ENCODE measurements at regions not wholly inside any gene's neighbourhood (a gene's known extent, or its start where the extent isn't known, plus 50 kb on each side); places are given as distances from the start of the nearest gene placed in this dataset.

DNA sequence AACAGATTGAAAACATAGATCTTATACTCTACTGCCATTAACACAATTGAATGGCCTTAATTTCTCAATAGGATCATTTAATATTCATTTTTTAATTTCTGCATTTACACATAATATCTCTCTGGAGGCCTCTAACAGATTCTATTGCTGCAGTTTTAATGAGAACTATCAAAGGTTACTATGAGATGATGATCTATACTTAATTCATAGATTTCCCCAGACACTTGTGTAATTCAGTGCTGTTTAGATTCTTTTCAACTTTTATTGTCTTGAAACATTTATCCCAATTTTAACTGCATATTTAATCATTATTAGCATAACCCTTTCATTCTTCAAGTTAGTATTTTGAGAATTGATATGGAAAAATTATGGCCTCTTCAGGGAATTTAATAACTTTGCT lies 1056.5 kb upstream of the CDH8 start:
- no peak for DNase-seq
- Histone ChIP-seq H3K4me3 (ENCODE audit: low read depth, low read length) (no peak overlapping the region), H3K27ac (no peak overlapping the region), H3K9me3 (ENCODE audit: severe bottlenecking) (no peaks in the 10 kb centered on the region), H3K36me3 (no peaks in the 10 kb centered on the region), H3K27me3 (ENCODE audit: insufficient read depth, low read depth, severe bottlenecking) (peaks cover 15% of the 10 kb centered on the region)
- TF ChIP-seq, protein P1, sequence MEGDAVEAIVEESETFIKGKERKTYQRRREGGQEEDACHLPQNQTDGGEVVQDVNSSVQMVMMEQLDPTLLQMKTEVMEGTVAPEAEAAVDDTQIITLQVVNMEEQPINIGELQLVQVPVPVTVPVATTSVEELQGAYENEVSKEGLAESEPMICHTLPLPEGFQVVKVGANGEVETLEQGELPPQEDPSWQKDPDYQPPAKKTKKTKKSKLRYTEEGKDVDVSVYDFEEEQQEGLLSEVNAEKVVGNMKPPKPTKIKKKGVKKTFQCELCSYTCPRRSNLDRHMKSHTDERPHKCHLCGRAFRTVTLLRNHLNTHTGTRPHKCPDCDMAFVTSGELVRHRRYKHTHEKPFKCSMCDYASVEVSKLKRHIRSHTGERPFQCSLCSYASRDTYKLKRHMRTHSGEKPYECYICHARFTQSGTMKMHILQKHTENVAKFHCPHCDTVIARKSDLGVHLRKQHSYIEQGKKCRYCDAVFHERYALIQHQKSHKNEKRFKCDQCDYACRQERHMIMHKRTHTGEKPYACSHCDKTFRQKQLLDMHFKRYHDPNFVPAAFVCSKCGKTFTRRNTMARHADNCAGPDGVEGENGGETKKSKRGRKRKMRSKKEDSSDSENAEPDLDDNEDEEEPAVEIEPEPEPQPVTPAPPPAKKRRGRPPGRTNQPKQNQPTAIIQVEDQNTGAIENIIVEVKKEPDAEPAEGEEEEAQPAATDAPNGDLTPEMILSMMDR (IDR thresholded peaks at IDR 0.05; ENCODE audit: low read depth, low read length): no peak

DNA sequence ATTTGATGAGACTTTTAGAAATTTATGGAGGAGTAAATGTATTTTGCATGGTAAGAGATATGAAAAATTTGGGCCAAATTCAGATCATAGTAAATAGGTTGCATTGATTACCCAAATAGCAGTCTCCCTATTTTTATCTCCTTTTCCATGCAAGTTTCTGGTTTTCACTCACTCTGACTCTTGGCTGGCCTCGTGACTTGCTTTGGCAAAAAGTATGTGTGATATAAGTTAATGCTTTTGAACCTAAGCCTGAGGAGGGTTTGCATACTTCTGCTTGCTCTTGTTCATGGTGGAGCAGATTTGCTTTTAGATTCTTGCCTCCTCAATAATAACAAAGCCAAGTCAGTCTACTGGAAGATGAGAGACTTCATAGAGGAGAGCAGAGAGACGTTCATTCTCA lies 1045.9 kb upstream of the CDH8 start:
- Histone ChIP-seq H3K27ac (no peak overlapping the region), H3K9me3 (ENCODE audit: severe bottlenecking) (no peaks in the 10 kb centered on the region), H3K36me3 (no peaks in the 10 kb centered on the region), H3K4me3 (ENCODE audit: low read depth, low read length) (no peak overlapping the region), H3K27me3 (ENCODE audit: insufficient read depth, low read depth, severe bottlenecking) (no peaks in the 10 kb centered on the region)
- no peak for DNase-seq
- TF ChIP-seq, protein P1 (IDR thresholded peaks at IDR 0.05; ENCODE audit: low read depth, low read length): no peak

DNA sequence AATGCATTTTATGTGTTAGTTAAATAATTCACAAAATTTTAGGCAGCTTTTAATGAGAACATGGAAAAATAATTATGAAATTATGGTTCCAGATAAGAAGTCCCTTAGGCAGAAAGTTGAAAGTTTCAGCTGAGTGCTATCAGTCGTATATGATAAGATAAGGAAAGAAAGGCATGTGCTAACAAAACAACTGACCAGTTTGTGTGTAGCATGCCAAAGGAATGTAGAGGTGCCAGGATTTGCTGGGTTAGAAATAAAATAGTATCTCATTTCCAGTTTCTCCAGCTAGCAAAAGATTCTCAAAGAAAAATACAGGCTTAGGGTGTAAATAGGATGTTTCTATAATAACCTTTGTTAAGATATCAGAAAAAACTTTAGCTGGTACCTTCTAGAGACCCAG lies 1044.5 kb upstream of the CDH8 start:
- H3K4me3 ChIP-seq (ENCODE audit: low read depth, low read length): no peak overlapping the region
- no peaks in the 10 kb centered on the region for H3K9me3 ChIP-seq (ENCODE audit: severe bottlenecking)
- TF ChIP-seq, protein P1 (IDR thresholded peaks at IDR 0.05; ENCODE audit: low read depth, low read length): no peak
- DNase-seq: no peak
- H3K27ac ChIP-seq: no peak overlapping the region
- H3K36me3 ChIP-seq: no peaks in the 10 kb centered on the region
- H3K27me3 ChIP-seq (ENCODE audit: insufficient read depth, low read depth, severe bottlenecking): no peaks in the 10 kb centered on the region

DNA sequence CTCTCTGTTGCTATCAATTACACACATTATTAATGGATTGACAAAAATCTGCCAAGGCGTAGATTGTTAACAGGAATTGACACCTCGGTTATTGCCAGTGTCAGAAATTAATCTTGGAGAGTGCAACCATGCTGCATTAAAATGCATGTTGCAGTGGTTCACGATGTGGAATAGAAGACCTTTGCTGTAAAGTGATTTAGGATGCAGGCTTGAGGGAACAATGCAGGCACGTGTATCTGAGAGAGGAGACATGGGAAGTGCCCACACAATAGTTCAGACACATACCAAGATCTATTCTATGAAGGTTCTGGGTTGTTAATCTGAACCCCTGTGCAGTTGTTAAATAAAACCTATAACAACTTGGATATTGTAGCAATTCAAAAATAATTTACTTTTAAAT lies 1032.8 kb upstream of the CDH8 start:
- Histone ChIP-seq H3K4me3 (ENCODE audit: low read depth, low read length) (no peak overlapping the region), H3K27ac (no peak overlapping the region), H3K9me3 (ENCODE audit: severe bottlenecking) (no peaks in the 10 kb centered on the region), H3K27me3 (ENCODE audit: insufficient read depth, low read depth, severe bottlenecking) (peaks cover 4% of the 10 kb centered on the region), H3K36me3 (no peaks in the 10 kb centered on the region)
- TF ChIP-seq, protein P1 (IDR thresholded peaks at IDR 0.05; ENCODE audit: low read depth, low read length): no peak
- DNase-seq: no peak

DNA sequence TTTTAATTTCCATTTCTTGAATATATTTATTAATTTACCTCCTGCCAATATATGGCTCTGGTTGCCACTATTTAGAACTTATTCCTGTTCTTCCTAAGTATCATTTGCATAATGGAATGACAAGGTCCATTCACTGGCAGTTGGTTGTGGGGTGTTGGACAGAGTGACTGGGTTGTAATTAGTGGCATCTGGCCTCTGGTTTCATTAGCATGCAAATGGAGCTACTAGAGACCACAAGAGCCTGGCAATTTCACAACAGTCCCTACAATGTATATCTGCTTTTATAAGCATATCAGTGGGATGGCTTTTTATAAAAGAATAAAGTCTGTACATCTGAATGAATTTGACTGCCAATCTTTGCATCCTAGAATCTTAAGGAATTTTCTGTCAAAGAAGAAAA lies 1030.9 kb upstream of the CDH8 start:
- H3K9me3 ChIP-seq (ENCODE audit: severe bottlenecking): no peaks in the 10 kb centered on the region
- TF ChIP-seq, protein P1 (IDR thresholded peaks at IDR 0.05; ENCODE audit: low read depth, low read length): no peak
- no peak for DNase-seq
- no peak overlapping the region for H3K27ac ChIP-seq
- peaks cover 7% of the 10 kb centered on the region for H3K27me3 ChIP-seq (ENCODE audit: insufficient read depth, low read depth, severe bottlenecking)
- H3K4me3 ChIP-seq (ENCODE audit: low read depth, low read length): no peak overlapping the region
- H3K36me3 ChIP-seq: no peaks in the 10 kb centered on the region

DNA sequence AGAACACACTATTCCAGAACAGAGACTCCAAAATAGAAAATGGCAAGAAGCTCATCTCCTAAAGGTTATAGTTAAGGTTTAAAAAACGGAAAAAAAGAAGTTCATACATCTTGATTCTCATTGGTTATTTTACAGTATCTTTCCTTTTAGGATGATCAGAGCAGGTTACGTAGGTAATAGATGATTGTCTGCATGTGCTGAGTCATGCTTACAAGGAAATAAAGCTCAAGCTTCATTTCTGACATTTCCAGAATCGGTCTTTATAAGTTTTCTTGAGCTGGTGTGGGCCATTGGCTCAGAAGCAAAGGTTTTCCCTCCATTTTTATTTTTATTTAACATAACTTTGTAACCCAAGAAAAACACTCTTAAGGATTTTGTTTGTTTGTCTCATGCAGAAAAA lies 1030.3 kb upstream of the CDH8 start:
- H3K36me3 ChIP-seq: no peaks in the 10 kb centered on the region
- peaks cover 7% of the 10 kb centered on the region for H3K27me3 ChIP-seq (ENCODE audit: insufficient read depth, low read depth, severe bottlenecking)
- no peak for DNase-seq
- H3K27ac ChIP-seq: no peak overlapping the region
- TF ChIP-seq, protein P1 (IDR thresholded peaks at IDR 0.05; ENCODE audit: low read depth, low read length): no peak
- H3K4me3 ChIP-seq (ENCODE audit: low read depth, low read length): no peak overlapping the region
- no peaks in the 10 kb centered on the region for H3K9me3 ChIP-seq (ENCODE audit: severe bottlenecking)
